Nephron (organoid): ENCODE measurements at regions not wholly inside any gene's neighbourhood (a gene's known extent, or its start where the extent isn't known, plus 50 kb on each side); places are given as distances from the start of the nearest gene placed in this dataset.

Source experiments
- H3K27ac Mint-ChIP-seq, 3 experiments: 2 replicates each; pipeline ENCODE4 v1.8.0; 2020; ENCODE audit warnings: mixed read lengths in 3 of 3, mild to moderate bottlenecking in 2 of 3, moderate library complexity in 1 of 3
- H3K27me3 Mint-ChIP-seq: 2 replicates; pipeline ENCODE4 v1.8.0; 2021; ENCODE audit warnings: low read depth, mild to moderate bottlenecking, moderate library complexity, mixed read lengths
- H3K36me3 Mint-ChIP-seq: 2 replicates; pipeline ENCODE4 v1.8.0; 2020; ENCODE audit warnings: low read depth, mixed read lengths
- H3K4me1 Mint-ChIP-seq: 2 replicates; pipeline ENCODE4 v1.8.0; 2020; ENCODE audit warnings: mixed read lengths
- H3K4me3 Mint-ChIP-seq, 3 experiments: 2 replicates each; pipeline ENCODE4 v1.8.0; 2020; ENCODE audit warnings: mild to moderate bottlenecking in 3 of 3, mixed read lengths in 3 of 3, moderate library complexity in 2 of 3
- H3K9me3 Mint-ChIP-seq: 2 replicates; pipeline ENCODE4 v1.8.0; 2020; ENCODE audit warnings: mixed read lengths
- TF ChIP-seq, protein P1 (sequence below), 3 experiments: fragments of 200-600 bp; sonication (generic); IDR thresholded peaks; one replicate each; pipeline ENCODE4 v1.5.0; 2021; ENCODE audit warnings: antibody characterized with exemption in 3 of 3; ENCODE audit not compliant: unreplicated experiment in 3 of 3

DNA sequence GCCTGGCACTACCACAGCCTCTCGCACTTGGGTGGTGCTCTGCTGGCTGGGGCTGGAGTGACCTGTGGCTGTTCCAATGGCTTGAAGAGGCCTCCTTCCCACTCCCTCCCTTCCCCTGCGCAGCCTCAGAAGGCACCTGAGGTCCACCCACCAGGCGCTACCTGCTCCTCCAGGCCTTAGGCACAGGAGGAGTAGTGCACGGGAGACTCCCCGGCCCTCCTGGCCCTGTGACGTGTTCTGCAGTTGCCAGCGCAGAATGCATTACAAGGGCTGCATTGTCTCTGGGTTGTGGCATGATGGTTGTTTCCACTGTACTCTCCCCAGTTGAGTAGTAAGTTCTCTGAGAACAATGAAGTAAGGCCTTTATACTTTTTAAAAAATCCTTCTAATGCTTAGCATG, 128.6 kb downstream of the TEX29 start:
- H3K27ac Mint-ChIP-seq: no peak overlapping the region
- H3K4me1 Mint-ChIP-seq: no peaks in the 10 kb centered on the region
- H3K4me3 Mint-ChIP-seq: no peak overlapping the region
- peaks cover 24% of the 10 kb centered on the region for H3K27me3 Mint-ChIP-seq
- H3K36me3 Mint-ChIP-seq: no peaks in the 10 kb centered on the region
- H3K9me3 Mint-ChIP-seq: peaks cover 16% of the 10 kb centered on the region
- TF ChIP-seq, protein P1, sequence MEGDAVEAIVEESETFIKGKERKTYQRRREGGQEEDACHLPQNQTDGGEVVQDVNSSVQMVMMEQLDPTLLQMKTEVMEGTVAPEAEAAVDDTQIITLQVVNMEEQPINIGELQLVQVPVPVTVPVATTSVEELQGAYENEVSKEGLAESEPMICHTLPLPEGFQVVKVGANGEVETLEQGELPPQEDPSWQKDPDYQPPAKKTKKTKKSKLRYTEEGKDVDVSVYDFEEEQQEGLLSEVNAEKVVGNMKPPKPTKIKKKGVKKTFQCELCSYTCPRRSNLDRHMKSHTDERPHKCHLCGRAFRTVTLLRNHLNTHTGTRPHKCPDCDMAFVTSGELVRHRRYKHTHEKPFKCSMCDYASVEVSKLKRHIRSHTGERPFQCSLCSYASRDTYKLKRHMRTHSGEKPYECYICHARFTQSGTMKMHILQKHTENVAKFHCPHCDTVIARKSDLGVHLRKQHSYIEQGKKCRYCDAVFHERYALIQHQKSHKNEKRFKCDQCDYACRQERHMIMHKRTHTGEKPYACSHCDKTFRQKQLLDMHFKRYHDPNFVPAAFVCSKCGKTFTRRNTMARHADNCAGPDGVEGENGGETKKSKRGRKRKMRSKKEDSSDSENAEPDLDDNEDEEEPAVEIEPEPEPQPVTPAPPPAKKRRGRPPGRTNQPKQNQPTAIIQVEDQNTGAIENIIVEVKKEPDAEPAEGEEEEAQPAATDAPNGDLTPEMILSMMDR (IDR thresholded peaks at IDR 0.05; ENCODE audit: unreplicated experiment in 3 of 3): no peak

DNA sequence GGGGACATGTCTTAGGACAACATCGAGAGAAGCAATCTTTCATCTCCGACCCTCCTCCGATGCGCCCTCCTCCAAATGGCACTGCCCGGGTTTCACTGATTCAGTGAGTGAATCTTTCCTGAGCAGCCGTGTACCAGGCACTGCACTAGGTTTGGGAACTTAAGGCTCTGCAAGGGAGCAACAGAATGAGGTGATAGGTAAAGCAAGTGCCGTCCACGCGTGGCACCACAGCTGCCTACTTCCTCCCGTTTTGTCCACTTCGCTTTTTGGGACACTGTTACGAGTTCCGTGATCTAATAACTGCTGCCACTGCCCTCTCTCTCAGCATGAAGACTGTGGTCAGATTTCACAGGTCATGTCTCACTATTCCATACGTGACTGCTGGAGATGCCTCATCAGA, 131.0 kb downstream of the TEX29 start:
- no peaks in the 10 kb centered on the region for H3K4me1 Mint-ChIP-seq
- no peak overlapping the region for H3K4me3 Mint-ChIP-seq
- peaks cover 25% of the 10 kb centered on the region for H3K9me3 Mint-ChIP-seq
- peaks cover 18% of the 10 kb centered on the region for H3K27me3 Mint-ChIP-seq
- TF ChIP-seq, protein P1 (IDR thresholded peaks at IDR 0.05; ENCODE audit: unreplicated experiment in 3 of 3): no peak
- no peaks in the 10 kb centered on the region for H3K36me3 Mint-ChIP-seq
- H3K27ac Mint-ChIP-seq: no peak overlapping the region

DNA sequence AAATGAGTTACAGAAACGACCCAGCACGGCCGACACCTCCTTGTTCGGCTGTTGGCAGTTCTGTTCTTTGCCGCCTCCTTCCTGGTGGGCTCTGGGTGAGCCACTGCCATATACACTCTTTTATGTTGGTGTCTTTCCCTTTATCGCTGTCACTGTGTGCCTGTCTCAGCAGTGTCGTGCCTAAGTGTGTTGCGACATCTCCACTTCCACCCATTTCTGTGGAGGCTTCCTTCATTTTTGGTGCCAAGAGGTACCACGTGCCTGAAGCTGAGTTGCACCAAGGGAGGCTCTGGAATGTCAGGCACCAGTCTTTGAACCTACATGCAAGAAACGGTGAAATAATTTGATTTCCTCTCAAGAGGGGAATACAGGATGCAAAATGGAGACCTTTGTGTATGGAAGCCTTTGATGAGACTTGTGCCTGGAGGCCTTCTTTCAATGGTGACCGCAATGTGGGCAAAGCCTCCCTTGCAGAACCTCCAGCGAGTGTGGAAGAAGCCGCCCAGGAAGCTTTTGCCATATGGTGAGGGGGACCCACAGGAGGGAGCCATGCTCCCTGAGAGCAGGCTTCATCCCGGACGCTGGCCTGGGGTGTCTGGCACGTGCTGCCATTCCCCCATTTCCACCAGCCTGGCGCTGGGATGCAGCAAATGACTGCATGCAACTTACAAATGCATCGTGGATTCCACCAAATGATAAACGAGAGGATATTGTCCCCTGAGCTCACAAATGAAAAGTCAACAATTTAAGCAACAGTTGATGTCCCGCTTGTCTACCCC, 136.2 kb downstream of the TEX29 start:
- Mint-ChIP-seq H3K9me3 (peaks cover 18% of the 10 kb centered on the region), H3K4me3 (no peak overlapping the region), H3K27me3 (peaks cover 22% of the 10 kb centered on the region), H3K4me1 (no peaks in the 10 kb centered on the region), H3K36me3 (no peaks in the 10 kb centered on the region), H3K27ac (no peak overlapping the region)
- TF ChIP-seq, protein P1 (IDR thresholded peaks at IDR 0.05; ENCODE audit: unreplicated experiment in 3 of 3): no peak

GRCh38 chr13:111458001-111458531, 137.6 kb downstream of the TEX29 start:
- TF ChIP-seq, protein P1 (IDR thresholded peaks at IDR 0.05; ENCODE audit: unreplicated experiment in 3 of 3): no peak
- H3K27me3 Mint-ChIP-seq: peaks cover 29% of the 10 kb centered on the region
- H3K36me3 Mint-ChIP-seq: no peaks in the 10 kb centered on the region
- H3K27ac Mint-ChIP-seq: no peak overlapping the region
- no peaks in the 10 kb centered on the region for H3K4me1 Mint-ChIP-seq
- H3K9me3 Mint-ChIP-seq: peaks cover 15% of the 10 kb centered on the region
- no peak overlapping the region for H3K4me3 Mint-ChIP-seq

- H3K27me3 Mint-ChIP-seq: peaks cover 36% of the 10 kb centered on the region
- no peak overlapping the region for H3K4me3 Mint-ChIP-seq
Measured at GRCh38 chr13:111458739-111459138, 138.3 kb downstream of the TEX29 start.

More at GRCh38 chr13:111458739-111459138, 138.3 kb downstream of the TEX29 start:
- Mint-ChIP-seq H3K36me3 (no peaks in the 10 kb centered on the region), H3K4me1 (no peaks in the 10 kb centered on the region), H3K27ac (no peak overlapping the region), H3K9me3 (peaks cover 15% of the 10 kb centered on the region)
- TF ChIP-seq, protein P1 (IDR thresholded peaks at IDR 0.05; ENCODE audit: unreplicated experiment in 3 of 3): no peak
